CD4-positive, alpha-beta T cell treated with Interleukin-15 for 1 hour (primary cell): ENCODE measurements at regions not wholly inside any gene's neighbourhood (a gene's known extent, or its start where the extent isn't known, plus 50 kb on each side); places are given as distances from the start of the nearest gene placed in this dataset.
"Not testable (repeated sequence)": the region's sequence is repeated elsewhere in the genome, so short reads cannot be mapped to it uniquely, and the experiment has no call there.

Source experiments
- DNase-seq: peaks from one replicate; pipeline ENCODE4 v3.0.0-alpha.2; 2020

GRCh38 chr1:185538309-185538898 is 195.8 kb upstream of the HMCN1 start:
- not testable (repeated sequence) for DNase-seq

GRCh38 chr1:185537596-185537995 is 196.6 kb upstream of the HMCN1 start:
- no peak for DNase-seq

- DNase-seq, result no peak
Measured at GRCh38 chr1:185536165-185536920, 197.8 kb upstream of the HMCN1 start.

- no peak for DNase-seq
Measured at GRCh38 chr1:185535621-185536020, 198.6 kb upstream of the HMCN1 start.

- no peak for DNase-seq
Measured at GRCh38 chr1:185534801-185535200, 199.4 kb upstream of the HMCN1 start.

- no peak for DNase-seq
Measured at GRCh38 chr1:185533596-185533995, 200.6 kb upstream of the HMCN1 start.

- no peak for DNase-seq
Measured at GRCh38 chr1:185532856-185533255, 201.3 kb upstream of the HMCN1 start.

- no peak for DNase-seq
Measured at GRCh38 chr1:185531838-185532237, 202.4 kb upstream of the HMCN1 start.

- no peak for DNase-seq
Measured at GRCh38 chr1:185530215-185530614, 204.0 kb upstream of the HMCN1 start.

- no peak for DNase-seq
Measured at GRCh38 chr1:185529673-185530072, 204.5 kb upstream of the HMCN1 start.

GRCh38 chr1:185528084-185528676 is 206.0 kb upstream of the HMCN1 start:
- DNase-seq, result no peak

GRCh38 chr1:185526344-185527307 is 207.6 kb upstream of the HMCN1 start:
- no peak for DNase-seq

GRCh38 chr1:185520188-185520920 is 203.3 kb upstream of the IVNS1ABP start:
- DNase-seq, result no peak

- no peak for DNase-seq
Measured at GRCh38 chr1:185517808-185518419, 200.9 kb upstream of the IVNS1ABP start.

GRCh38 chr1:185517301-185517700 is 200.3 kb upstream of the IVNS1ABP start:
- not testable (repeated sequence) for DNase-seq

GRCh38 chr1:185515696-185516095 is 198.7 kb upstream of the IVNS1ABP start:
- DNase-seq, result no peak

GRCh38 chr1:185514311-185514710 is 197.3 kb upstream of the IVNS1ABP start:
- DNase-seq, result no peak

GRCh38 chr1:185512442-185512841 is 195.4 kb upstream of the IVNS1ABP start:
- DNase-seq, result no peak

- no peak for DNase-seq
Measured at GRCh38 chr1:185501099-185501498, 184.1 kb upstream of the IVNS1ABP start.

GRCh38 chr1:185500001-185500626 is 183.1 kb upstream of the IVNS1ABP start:
- DNase-seq, result no peak

- DNase-seq, result no peak
Measured at GRCh38 chr1:185498207-185498606, 181.2 kb upstream of the IVNS1ABP start.
